Activated CD8-positive, alpha-beta memory T cell treated with anti-CD3 and anti-CD28 coated beads, Interleukin-2, amount 10 ng/mL, durations not matched to agents 7 days and 5 days (primary cell): ENCODE measurements at regions not wholly inside any gene's neighbourhood (a gene's known extent, or its start where the extent isn't known, plus 50 kb on each side); places are given as distances from the start of the nearest gene placed in this dataset.

ENCODE experiments used
- ATAC-seq: fragments of 150-1000 bp; cut with Tn5 transposase; one replicate; pipeline ENCODE4 v1.10.0; 2021; ENCODE audit warnings: moderate library complexity
- CTCF ChIA-PET: fragments of 350-600 bp; sonication (Branson Sonifier 250); formaldehyde crosslinking; loops from one replicate; lab custom pipeline; 2021; ENCODE audit warnings: antibody characterized with exemption; lab: Charles Lee
- DNase-seq: peaks from one replicate; pipeline ENCODE4 v3.0.0-alpha.2; 2020
- H3K27ac Mint-ChIP-seq: one replicate; pipeline ENCODE4 v1.8.0; 2021; ENCODE audit warnings: mild to moderate bottlenecking, mixed read lengths
- H3K27me3 Mint-ChIP-seq: one replicate; pipeline ENCODE4 v1.8.0; 2021; ENCODE audit warnings: mixed read lengths
- H3K36me3 Mint-ChIP-seq: one replicate; pipeline ENCODE4 v1.8.0; 2021; ENCODE audit warnings: mild to moderate bottlenecking, mixed read lengths
- H3K4me1 Mint-ChIP-seq: one replicate; pipeline ENCODE4 v1.8.0; 2021; ENCODE audit warnings: mixed read lengths
- H3K4me3 Mint-ChIP-seq: one replicate; pipeline ENCODE4 v1.8.0; 2021; ENCODE audit warnings: mild to moderate bottlenecking, moderate library complexity, mixed read lengths
- H3K9me3 Mint-ChIP-seq: one replicate; pipeline ENCODE4 v1.8.0; 2022; ENCODE audit warnings: low read depth, mixed read lengths

DNA sequence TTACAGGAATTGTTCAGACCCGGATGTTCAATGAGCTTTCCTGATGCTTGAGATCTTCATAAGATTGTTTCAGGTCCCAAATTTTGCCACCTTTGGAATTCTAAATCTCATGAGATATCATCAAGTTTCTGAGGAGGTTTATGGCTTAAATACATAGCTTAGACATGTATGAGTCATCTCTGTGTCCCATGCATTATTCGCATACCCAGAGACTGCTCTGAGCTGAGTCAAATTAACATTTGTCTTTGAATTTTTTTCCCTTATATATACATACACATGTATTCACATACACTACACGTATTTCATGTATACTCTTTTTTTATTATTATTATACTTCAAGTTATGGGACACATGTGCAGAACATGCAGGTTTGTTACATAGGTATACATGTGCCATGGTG is 744.6 kb downstream of the BRINP1 start:
- Mint-ChIP-seq H3K4me3 (no peak overlapping the region), H3K9me3 (peaks cover 9% of the 10 kb centered on the region), H3K36me3 (no peaks in the 10 kb centered on the region), H3K4me1 (no peaks in the 10 kb centered on the region), H3K27ac (no peak overlapping the region), H3K27me3 (no peaks in the 10 kb centered on the region)
- no peak for ATAC-seq
- CTCF ChIA-PET: no interaction called here
- DNase-seq: no peak

DNA sequence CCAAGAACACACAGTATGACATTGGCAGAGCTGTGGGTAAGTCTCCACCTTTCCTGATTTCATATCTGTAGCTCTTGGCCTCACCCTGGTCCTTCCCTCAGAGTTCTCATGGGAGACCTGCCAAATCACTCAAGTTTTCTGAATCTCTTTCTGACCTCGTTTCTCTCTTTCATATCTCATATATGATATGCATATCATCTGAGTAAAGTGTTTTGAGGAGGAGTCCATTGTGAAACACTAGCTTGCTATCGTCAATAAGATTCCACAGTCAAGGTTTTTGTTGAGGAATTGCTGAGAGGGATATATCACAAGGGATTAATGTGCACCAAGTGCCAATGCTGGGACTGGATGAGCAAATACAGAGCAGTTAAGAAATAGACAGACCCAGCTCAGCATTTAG is 739.2 kb downstream of the BRINP1 start:
- H3K9me3 Mint-ChIP-seq: peaks cover 12% of the 10 kb centered on the region
- H3K36me3 Mint-ChIP-seq: no peaks in the 10 kb centered on the region
- H3K27me3 Mint-ChIP-seq: no peaks in the 10 kb centered on the region

DNA sequence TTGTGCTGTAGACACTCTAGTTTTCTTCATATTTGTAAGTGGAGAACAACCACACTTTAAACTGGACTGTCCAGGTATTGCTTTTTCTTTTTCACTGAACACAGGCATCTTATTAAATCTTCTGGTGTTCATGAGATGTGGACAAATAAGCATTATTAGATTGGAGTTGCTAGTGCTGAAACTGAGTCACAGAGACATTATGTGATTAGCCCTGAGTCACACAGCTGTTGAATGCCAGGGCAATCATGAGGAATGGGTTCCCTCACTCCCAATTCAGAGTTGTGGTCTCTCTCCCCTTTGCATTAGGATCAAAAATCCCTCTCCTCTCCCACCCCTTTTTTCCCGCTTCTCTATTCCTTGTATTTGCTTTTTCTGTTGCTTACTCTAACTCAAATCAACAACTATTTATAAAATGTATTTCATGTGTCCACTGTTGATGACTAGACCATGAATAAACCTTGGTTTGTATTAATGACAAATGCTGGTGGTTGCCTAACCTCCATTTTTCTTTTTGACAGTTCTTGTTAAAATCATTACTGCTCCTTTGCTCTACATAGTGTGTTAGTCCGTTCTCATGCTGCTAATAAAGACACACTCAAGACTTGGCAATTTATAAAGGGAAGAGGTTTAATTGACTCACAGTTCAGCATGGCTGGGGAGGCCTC is 738.2 kb downstream of the BRINP1 start:
- H3K27ac Mint-ChIP-seq: no peak overlapping the region
- no peaks in the 10 kb centered on the region for H3K4me1 Mint-ChIP-seq
- DNase-seq (no peak), ATAC-seq (no peak)
- CTCF ChIA-PET: no interaction called here
- H3K27me3 Mint-ChIP-seq: no peaks in the 10 kb centered on the region
- no peaks in the 10 kb centered on the region for H3K36me3 Mint-ChIP-seq
- peaks cover 10% of the 10 kb centered on the region for H3K9me3 Mint-ChIP-seq
- H3K4me3 Mint-ChIP-seq: no peak overlapping the region

More for the DNA sequence above, 739.2 kb downstream of the BRINP1 start:
- CTCF ChIA-PET: no interaction called here
- DNase-seq (no peak), ATAC-seq (no peak)
- Mint-ChIP-seq H3K27ac (no peak overlapping the region), H3K4me1 (no peaks in the 10 kb centered on the region), H3K4me3 (no peak overlapping the region)

DNA sequence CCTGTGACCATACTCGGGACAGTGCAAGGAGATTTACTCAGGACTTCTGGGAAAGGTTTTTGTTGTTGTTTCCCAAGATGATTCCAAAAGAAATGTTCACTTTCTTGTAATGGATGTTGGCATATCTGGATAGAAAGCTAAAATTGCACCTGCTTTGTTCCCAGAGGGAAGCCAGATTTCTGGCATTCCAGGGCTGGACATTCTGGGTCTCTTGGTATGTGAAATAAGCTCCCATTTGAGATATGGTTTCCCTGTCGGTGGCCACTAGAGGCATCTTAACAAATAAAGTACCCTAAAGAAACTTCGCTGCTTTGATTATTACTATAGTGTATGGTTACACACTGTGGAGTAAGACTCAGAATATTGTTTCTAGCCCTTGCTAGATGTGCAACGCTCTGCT is 737.3 kb downstream of the BRINP1 start:
- H3K27ac Mint-ChIP-seq: no peak overlapping the region
- H3K4me1 Mint-ChIP-seq: no peaks in the 10 kb centered on the region
- H3K36me3 Mint-ChIP-seq: no peaks in the 10 kb centered on the region
- H3K27me3 Mint-ChIP-seq: no peaks in the 10 kb centered on the region
- peaks cover 10% of the 10 kb centered on the region for H3K9me3 Mint-ChIP-seq
- DNase-seq (no peak), ATAC-seq (no peak)
- no peak overlapping the region for H3K4me3 Mint-ChIP-seq
- CTCF ChIA-PET: no interaction called here

DNA sequence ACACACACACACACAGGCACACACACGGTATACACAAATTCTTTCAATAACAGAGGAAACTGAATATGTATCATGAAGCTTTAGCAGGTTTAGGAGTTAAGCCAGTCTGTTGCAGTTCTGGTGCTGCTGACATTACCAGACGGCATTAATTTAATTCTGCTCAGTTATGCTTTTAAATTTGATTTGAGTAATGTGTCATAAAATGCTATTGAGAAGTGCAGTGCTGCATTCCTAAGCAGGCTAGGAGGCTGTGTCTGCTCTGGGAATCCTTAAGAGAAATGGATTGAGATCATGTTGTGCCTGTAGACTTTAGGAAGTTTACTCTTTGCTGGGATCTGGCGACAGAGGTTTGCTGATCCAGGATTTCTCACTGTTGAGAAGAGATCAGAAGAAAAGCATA is 733.8 kb downstream of the BRINP1 start:
- CTCF ChIA-PET: no interaction called here
- no peak for ATAC-seq

DNA sequence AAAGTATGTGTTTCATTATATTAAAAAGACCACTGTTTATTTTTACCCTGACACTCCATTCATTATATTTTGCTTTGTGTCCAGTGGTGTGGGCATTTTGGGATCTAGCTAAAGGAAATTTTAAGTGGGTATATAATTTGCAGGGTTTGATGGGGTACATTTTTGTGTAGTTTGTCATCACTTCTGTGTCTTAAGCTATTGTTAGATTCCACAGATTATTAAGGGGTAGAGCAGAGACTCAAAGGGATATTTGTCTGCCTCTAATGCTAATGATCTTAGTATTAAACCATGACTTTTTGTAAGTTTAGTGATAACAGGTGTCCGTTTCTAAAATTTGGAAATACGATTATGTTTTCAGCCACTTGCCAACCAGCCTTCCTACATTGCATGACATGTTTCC is 731.6 kb downstream of the BRINP1 start:
- CTCF ChIA-PET: no interaction called here
- no peaks in the 10 kb centered on the region for H3K36me3 Mint-ChIP-seq
- ATAC-seq: no peak

More for the DNA sequence above, 733.8 kb downstream of the BRINP1 start:
- Mint-ChIP-seq H3K27ac (no peak overlapping the region), H3K36me3 (no peaks in the 10 kb centered on the region), H3K4me3 (no peak overlapping the region), H3K27me3 (no peaks in the 10 kb centered on the region), H3K9me3 (peaks cover 5% of the 10 kb centered on the region), H3K4me1 (no peaks in the 10 kb centered on the region)
- DNase-seq: no peak

DNA sequence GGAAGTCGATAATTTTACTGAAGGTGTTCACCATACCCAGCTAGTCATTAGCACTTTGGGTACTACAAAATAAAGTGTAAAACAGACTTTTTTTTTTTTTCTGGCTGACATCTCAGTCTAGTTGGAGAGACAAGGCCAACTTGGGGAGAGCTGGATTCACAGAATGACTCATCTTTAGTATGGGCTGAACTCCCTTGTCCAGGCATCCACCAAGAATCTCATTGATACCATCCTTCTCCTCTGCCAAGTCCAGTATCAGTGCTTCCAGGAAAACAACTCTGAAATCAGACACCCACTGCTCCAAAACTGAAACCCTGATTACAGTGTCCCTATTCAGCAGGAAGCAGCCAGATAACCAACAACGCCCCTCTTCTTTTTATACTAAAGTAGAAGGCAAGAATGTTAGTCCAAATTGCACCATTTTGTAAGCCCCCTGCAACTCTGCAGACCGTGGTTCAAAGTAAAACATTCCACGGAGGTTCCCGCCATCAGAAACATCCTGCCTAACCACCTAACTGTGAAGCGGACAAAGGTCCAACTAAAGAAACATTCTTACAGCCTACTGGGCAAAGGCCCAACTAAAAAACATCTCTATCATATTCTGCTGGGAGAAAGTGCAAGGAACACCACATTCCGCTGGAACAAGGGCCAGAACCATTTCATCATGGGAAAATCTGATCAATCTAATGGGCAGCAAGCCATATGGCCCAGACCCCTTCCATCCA is 728.2 kb downstream of the BRINP1 start:
- no peak overlapping the region for H3K27ac Mint-ChIP-seq

More for the DNA sequence above, 731.6 kb downstream of the BRINP1 start:
- no peaks in the 10 kb centered on the region for H3K4me1 Mint-ChIP-seq
- no peaks in the 10 kb centered on the region for H3K27me3 Mint-ChIP-seq
- no peak for DNase-seq
- no peak overlapping the region for H3K27ac Mint-ChIP-seq
- no peak overlapping the region for H3K4me3 Mint-ChIP-seq
- peaks cover 8% of the 10 kb centered on the region for H3K9me3 Mint-ChIP-seq

DNA sequence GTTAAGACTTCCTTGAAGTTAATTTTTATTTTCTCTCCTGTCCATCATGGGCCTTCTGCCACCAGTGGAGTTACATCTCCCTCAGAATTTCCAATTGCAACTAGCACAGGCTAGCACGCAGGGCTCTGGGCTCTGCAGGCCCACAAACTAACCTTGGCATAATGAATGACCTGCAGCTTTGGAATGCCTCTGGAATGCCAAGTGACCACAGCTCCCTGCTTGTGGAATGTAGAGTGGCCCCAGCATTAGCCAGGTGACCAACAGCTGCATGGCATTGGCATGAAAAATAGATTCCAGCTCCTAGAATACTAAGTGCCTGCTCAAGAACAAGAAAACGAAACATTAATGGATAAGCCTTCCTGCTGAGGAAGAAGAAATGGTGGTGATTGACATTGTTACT is 726.1 kb downstream of the BRINP1 start:
- CTCF ChIA-PET: no interaction called here
- no peaks in the 10 kb centered on the region for H3K36me3 Mint-ChIP-seq
- no peaks in the 10 kb centered on the region for H3K27me3 Mint-ChIP-seq
- H3K9me3 Mint-ChIP-seq: peaks cover 12% of the 10 kb centered on the region
- no peak for ATAC-seq
- no peak for DNase-seq
- H3K4me1 Mint-ChIP-seq: no peaks in the 10 kb centered on the region
- H3K27ac Mint-ChIP-seq: no peak overlapping the region
- H3K4me3 Mint-ChIP-seq: no peak overlapping the region

More for the DNA sequence above, 728.2 kb downstream of the BRINP1 start:
- no peaks in the 10 kb centered on the region for H3K4me1 Mint-ChIP-seq
- H3K27me3 Mint-ChIP-seq: no peaks in the 10 kb centered on the region
- no peak for ATAC-seq
- DNase-seq: no peak
- CTCF ChIA-PET: no interaction called here
- H3K36me3 Mint-ChIP-seq: no peaks in the 10 kb centered on the region
- peaks cover 10% of the 10 kb centered on the region for H3K9me3 Mint-ChIP-seq
- no peak overlapping the region for H3K4me3 Mint-ChIP-seq

DNA sequence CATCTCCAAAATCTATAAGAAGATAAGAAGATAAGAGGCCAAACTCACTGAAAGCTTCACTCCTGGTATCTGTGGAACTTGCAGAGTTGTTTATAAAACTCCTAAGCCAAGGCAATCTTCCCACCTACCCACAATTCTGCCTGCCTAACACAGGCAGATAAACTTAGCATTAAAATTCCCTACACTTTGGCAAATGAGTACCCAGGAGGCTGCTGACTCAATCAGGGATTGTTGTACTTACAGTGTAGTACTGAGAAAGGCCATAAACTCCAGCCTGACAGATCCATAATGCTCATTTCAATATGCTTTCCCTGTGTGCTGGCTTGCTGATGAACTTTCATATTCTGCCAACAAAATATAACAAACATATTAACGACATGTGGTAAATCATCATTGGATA is 725.2 kb downstream of the BRINP1 start:
- Mint-ChIP-seq H3K4me3 (no peak overlapping the region), H3K9me3 (peaks cover 12% of the 10 kb centered on the region), H3K36me3 (no peaks in the 10 kb centered on the region), H3K27me3 (no peaks in the 10 kb centered on the region), H3K4me1 (no peaks in the 10 kb centered on the region), H3K27ac (no peak overlapping the region)
- DNase-seq (no peak), ATAC-seq (no peak)
- CTCF ChIA-PET: no interaction called here

DNA sequence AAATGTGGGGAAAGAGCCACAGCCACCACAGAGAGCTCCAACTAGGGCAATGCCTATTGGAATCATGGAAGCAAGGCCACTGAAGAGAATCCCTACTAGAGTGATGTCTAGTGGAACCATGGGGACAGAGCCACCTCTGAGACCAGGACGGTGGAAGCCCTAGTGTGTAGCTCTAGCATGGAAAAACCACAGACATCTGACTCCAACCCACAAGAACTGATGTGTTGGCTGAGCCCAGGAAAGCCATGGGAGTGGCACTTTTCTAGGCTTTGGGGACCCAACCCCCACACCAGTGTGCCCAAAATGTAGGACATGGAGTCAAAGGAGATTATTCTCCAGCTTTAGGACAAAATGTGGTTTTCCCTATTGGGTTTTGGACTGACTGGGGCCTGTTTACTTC is 721.9 kb downstream of the BRINP1 start:
- CTCF ChIA-PET: no interaction called here
- Mint-ChIP-seq H3K36me3 (no peaks in the 10 kb centered on the region), H3K4me3 (no peak overlapping the region), H3K27me3 (no peaks in the 10 kb centered on the region), H3K9me3 (peaks cover 8% of the 10 kb centered on the region), H3K27ac (no peak overlapping the region), H3K4me1 (no peaks in the 10 kb centered on the region)
- ATAC-seq: no peak
- DNase-seq: no peak

DNA sequence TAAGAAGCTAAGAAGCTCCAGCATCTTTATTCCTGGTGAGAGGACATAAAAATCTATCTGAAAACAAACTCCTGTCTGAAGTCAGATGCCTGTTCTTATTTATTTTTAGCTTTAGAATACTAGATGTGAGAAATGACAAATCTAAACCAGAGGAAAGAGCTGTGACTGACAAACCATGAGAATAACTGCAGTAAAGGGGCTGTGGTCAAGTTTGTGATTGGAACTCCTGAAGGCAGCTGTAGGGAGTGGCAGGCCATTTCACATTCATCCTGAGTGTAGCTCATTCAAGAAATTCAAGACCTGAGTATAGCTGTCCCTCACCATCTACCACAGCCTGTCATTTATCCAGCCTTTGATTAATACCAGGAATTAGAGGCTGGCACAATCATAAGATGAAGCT is 718.8 kb downstream of the BRINP1 start:
- Mint-ChIP-seq H3K27me3 (no peaks in the 10 kb centered on the region), H3K4me1 (no peaks in the 10 kb centered on the region), H3K27ac (no peak overlapping the region), H3K36me3 (no peaks in the 10 kb centered on the region), H3K9me3 (peaks cover 5% of the 10 kb centered on the region), H3K4me3 (no peak overlapping the region)
- CTCF ChIA-PET: no interaction called here
- ATAC-seq (no peak), DNase-seq (no peak)

DNA sequence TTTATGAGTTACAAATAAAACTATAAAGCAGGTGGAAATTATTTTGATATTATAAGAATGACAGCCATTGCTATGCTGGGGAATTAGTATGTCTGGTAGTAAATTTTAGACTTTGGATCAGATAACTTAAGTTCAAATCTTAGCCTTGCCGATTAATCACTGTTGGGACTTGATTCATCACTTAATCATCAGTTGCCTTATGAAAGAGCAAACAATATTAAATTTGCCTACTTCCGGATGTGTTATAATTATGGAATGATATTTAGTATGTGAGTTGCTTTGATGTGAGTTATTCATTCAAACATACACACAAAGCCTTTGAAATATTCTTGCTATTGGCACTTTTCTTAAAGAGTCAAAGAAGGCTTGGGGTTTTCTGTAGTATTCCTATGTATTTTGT is 717.7 kb downstream of the BRINP1 start:
- Mint-ChIP-seq H3K27me3 (no peaks in the 10 kb centered on the region), H3K27ac (no peak overlapping the region), H3K4me1 (no peaks in the 10 kb centered on the region), H3K4me3 (no peak overlapping the region), H3K9me3 (peaks cover 5% of the 10 kb centered on the region), H3K36me3 (no peaks in the 10 kb centered on the region)
- DNase-seq: no peak
- CTCF ChIA-PET: no interaction called here
- no peak for ATAC-seq

DNA sequence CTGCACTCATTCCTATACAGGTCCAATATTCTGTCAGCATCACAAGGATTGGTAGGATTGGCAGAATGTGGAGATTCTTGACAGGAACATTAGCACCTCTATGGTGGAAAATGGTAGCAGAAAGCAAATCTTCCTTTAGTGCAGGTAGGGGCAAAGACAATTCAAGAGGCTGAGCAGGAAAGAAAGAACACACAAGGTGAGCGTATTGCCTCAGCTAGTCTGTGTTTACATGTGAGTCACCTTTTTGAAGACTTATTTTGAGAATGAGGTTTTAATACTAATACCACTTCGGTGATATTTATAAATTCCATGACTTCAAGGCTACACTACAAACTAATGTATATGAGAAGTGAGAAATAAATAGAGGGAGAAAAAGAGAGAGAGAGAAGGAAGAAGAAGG is 717.0 kb downstream of the BRINP1 start:
- CTCF ChIA-PET: no interaction called here
- H3K4me1 Mint-ChIP-seq: no peaks in the 10 kb centered on the region
- H3K9me3 Mint-ChIP-seq: peaks cover 5% of the 10 kb centered on the region
- H3K36me3 Mint-ChIP-seq: no peaks in the 10 kb centered on the region
- no peak for DNase-seq
- H3K27me3 Mint-ChIP-seq: no peaks in the 10 kb centered on the region
- no peak overlapping the region for H3K27ac Mint-ChIP-seq
- H3K4me3 Mint-ChIP-seq: no peak overlapping the region
- no peak for ATAC-seq

DNA sequence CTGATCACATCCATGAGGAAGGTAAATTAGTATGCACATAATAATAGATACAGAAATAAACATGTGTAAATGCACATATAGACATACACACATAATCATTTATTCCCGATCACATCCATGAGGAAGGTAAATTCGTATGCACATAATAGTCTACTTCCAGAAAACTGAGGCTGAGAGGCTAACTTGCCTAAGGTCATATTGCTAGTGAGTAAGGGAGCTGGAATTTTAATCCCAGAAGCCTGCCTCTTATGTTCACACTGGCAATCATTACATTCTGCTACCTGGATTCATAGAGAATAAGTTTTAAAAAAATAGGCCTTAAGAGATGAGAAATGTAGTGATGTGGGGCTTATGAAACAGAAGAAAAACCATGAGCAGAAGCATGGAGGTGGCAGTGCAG is 716.3 kb downstream of the BRINP1 start:
- DNase-seq (no peak), ATAC-seq (no peak)
- H3K4me3 Mint-ChIP-seq: no peak overlapping the region
- no peaks in the 10 kb centered on the region for H3K36me3 Mint-ChIP-seq
- no peak overlapping the region for H3K27ac Mint-ChIP-seq
- H3K9me3 Mint-ChIP-seq: peaks cover 5% of the 10 kb centered on the region
- H3K27me3 Mint-ChIP-seq: no peaks in the 10 kb centered on the region
- CTCF ChIA-PET: no interaction called here
- H3K4me1 Mint-ChIP-seq: no peaks in the 10 kb centered on the region
